ENCODE measurements at regions not wholly inside any gene's neighbourhood (a gene's known extent, or its start where the extent isn't known, plus 50 kb on each side); places are given as distances from the start of the nearest gene placed in this dataset.

GRCh38 chr5:19301271-19301670, 686.7 kb downstream of the CDH18 start (continued):
- TF ChIP-seq PRDM4 (tag by site-specific recombination; IDR thresholded peaks at IDR 0.05) (no peak), ZNF645 (tag by site-specific recombination; IDR thresholded peaks at IDR 0.05) (no peak), ZFP37 (tag by site-specific recombination; IDR thresholded peaks at IDR 0.05) (no peak), ZNF26 (tag by site-specific recombination; IDR thresholded peaks at IDR 0.05) (no peak)

GRCh38 chr5:19314840-19315239, 673.2 kb downstream of the CDH18 start:
- H3K9me3 ChIP-seq (ENCODE audit: control insufficient read depth, insufficient read depth, low read depth, low read length) = no peaks in the 10 kb centered on the region
- H3K27ac ChIP-seq (ENCODE audit: extremely low read depth, low read depth, low read length) = no peak overlapping the region
- ChIA-PET POLR2A (no interaction called here), CTCF (interaction anchor here (1.1 kb wide), 1 partner anchor 20 kb away, joined by 3 read pairs; no protein-coding TSS in a partner anchor)
- no peaks in the 10 kb centered on the region for H3K36me3 ChIP-seq (ENCODE audit: control insufficient read depth in 2 of 2, insufficient read depth in 1 of 2, low read length in 2 of 2)
- TF ChIP-seq ZSCAN4 (tag by site-specific recombination; IDR thresholded peaks at IDR 0.05) (no peak), ZNF596 (tag by site-specific recombination; IDR thresholded peaks at IDR 0.05) (no peak), ZNF768 (tag by site-specific recombination; IDR thresholded peaks at IDR 0.05) (no peak), ZNF777 (tag by site-specific recombination; IDR thresholded peaks at IDR 0.05; ENCODE audit: borderline replicate concordance) (no peak)
- no peak overlapping the region for H3K4me3 ChIP-seq (ENCODE audit: low read depth, low read length)
- H3K4me1 ChIP-seq (ENCODE audit: control insufficient read depth, insufficient read depth, low read length) = no peaks in the 10 kb centered on the region

- no peaks in the 10 kb centered on the region for H3K4me1 ChIP-seq (ENCODE audit: control insufficient read depth, insufficient read depth, low read length)
- TF ChIP-seq WT1 (tag by site-specific recombination; IDR thresholded peaks at IDR 0.05) (no peak), ZNF624 (tag by site-specific recombination; IDR thresholded peaks at IDR 0.05) (no peak), ZBTB11 (tag by site-specific recombination; conservative IDR thresholded peaks at IDR 0.05; ENCODE audit: low read depth) (no peak), ZNF24 (tag by site-specific recombination; IDR thresholded peaks at IDR 0.05) (no peak), ZBTB17 (tag by site-specific recombination; IDR thresholded peaks at IDR 0.05) (no peak), GFI1B (tag by site-specific recombination; IDR thresholded peaks at IDR 0.05) (no peak), ZNF121 (tag by site-specific recombination; IDR thresholded peaks at IDR 0.05) (no peak), AEBP2 (tag by site-specific recombination; IDR thresholded peaks at IDR 0.05; ENCODE audit: borderline replicate concordance) (no peak), ZNF175 (tag by site-specific recombination; IDR thresholded peaks at IDR 0.05) (no peak), ZNF692 (tag by site-specific recombination; IDR thresholded peaks at IDR 0.05) (no peak), ZNF19 (tag by site-specific recombination; IDR thresholded peaks at IDR 0.05; ENCODE audit: low read depth) (no peak), ZNF112 (tag by site-specific recombination; IDR thresholded peaks at IDR 0.05) (no peak), YY2 (tag by site-specific recombination; IDR thresholded peaks at IDR 0.05) (no peak), ZNF777 (tag by site-specific recombination; IDR thresholded peaks at IDR 0.05; ENCODE audit: borderline replicate concordance) (no peak)
These were observed 668.7 kb downstream of the CDH18 start for GRCh38 chr5:19319252-19319651.

More at GRCh38 chr5:19319252-19319651, 668.7 kb downstream of the CDH18 start:
- Histone ChIP-seq H3K36me3 (ENCODE audit: control insufficient read depth in 2 of 2, insufficient read depth in 1 of 2, low read length in 2 of 2) (no peaks in the 10 kb centered on the region), H3K9me3 (ENCODE audit: control insufficient read depth, insufficient read depth, low read depth, low read length) (no peaks in the 10 kb centered on the region), H3K4me3 (ENCODE audit: low read depth, low read length) (no peak overlapping the region), H3K27ac (ENCODE audit: extremely low read depth, low read depth, low read length) (no peak overlapping the region)
- ChIA-PET CTCF (no interaction called here), POLR2A (no interaction called here)

All from HEK293 (cell line).